SKM-1 (cell line): ENCODE measurements at regions not wholly inside any gene's neighbourhood (a gene's known extent, or its start where the extent isn't known, plus 50 kb on each side); places are given as distances from the start of the nearest gene placed in this dataset.
"Not testable (repeated sequence)": the region's sequence is repeated elsewhere in the genome, so short reads cannot be mapped to it uniquely, and the experiment has no call there.

ENCODE experiments used
- DNase-seq: peaks from one replicate; lab custom pipeline; 2025; ENCODE audit not compliant: unreplicated experiment; lab: John Stamatoyannopoulos, UW

DNA sequence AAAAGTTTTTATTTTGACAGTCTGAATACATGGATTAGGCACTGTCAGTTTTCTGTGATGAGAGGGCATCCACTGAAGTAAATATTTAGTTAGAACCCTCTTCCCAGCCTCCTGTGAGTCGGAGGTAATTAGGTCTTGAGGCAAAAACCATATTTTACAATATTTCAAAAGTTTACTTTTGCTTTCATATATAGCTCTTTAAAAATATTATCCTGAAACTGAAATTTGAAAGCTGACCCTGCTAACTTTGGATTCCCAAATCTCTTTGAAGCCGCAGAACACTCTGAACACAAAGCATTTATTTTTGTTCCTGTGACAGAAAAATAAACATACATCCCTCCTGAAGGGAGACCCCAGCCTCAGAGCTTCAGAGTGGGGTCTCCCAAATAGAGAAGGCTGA is 317.4 kb downstream of the KIF20B start:
- DNase-seq = no peak

DNA sequence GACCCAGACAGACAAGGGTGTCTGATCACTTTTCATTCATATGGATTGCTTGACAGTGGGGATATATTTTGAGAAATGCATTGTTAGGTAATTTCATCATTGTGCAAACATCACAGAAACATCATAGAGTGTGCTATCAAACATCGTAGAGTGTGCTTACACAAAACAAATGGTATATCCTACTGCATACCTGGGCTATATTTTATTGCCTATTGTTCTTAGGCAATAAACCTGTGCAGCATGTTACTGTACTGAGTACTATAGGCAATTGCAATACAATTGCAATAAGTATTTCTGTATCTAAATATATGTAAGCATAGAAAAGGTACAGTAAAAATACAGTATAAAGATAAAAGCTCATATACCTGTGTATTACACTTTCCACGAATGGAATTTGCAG is 319.1 kb downstream of the KIF20B start:
- no peak for DNase-seq

DNA sequence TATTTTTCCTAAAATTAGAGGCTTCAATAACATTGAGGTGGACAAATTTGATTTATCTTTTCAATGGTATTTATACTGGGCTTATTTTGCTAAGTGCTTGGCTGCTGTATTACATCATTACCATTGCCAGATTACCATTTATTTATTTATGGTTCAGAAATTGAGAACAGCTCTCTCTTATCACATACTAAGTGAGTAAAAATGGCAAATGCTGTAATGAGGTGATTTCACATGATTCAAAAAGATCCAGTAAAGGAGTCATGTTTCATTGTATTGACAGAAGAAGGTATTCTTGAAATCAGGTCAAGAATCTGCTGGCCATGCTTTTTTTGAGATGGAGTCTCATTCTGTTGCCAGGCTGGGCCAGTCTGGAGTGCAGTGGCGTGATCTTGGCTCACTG is 322.6 kb downstream of the KIF20B start:
- no peak for DNase-seq

DNA sequence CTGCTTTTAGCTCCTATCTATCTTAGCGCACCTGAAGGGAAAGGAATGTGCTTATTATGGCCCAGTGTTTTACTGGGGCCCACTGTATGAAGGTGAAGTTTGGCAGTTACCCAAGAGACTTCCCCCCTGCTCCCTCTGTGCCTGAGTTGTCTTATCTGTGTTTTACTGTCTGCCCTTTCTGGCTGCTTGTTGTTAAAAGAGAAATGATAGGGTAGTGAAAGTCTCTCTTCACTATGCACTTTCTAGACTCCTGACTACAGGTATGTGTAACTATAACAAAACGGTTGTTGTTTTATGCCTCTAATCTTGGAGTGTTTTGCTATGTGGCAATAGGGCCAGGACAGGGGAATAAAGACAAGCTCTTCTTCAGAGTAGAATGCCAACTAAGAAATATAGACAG is 326.9 kb downstream of the KIF20B start:
- DNase-seq = no peak

DNA sequence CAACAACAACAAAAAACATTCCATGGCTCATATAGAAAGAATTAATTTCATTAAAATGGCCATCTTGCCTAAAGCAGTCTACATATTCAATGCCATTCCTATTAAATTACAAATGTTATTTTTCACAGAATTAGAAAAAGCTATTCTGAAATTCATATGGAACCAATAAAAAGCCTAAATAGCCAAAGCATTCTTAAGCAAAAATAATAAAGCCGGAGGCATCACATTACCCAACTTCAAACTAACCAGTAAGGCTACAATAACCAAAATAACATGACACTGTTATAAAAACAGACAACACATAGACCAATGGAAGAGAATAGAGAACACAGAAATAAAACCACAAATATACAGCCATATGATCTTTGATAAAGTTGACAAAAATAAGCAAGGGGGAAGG is 330.4 kb downstream of the KIF20B start:
- no peak for DNase-seq

DNA sequence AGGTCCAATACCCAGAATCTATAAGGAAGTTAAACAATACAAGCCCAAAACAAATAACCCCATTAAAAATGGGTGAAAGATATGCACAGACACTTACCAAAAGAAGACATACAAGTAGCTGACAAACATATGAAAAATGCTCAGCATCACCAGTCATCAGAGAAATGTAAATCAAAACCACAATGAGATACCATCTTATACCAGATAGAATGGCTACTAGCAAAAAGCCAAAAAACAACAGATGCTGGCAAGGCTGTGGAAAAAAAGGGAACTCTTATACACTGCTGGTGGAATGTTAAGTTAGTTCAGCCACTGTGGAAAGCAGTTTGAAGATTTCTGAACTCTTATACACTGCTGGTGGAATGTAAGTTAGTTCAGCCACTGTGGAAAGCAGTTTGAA is 331.1 kb downstream of the KIF20B start:
- DNase-seq = no peak

DNA sequence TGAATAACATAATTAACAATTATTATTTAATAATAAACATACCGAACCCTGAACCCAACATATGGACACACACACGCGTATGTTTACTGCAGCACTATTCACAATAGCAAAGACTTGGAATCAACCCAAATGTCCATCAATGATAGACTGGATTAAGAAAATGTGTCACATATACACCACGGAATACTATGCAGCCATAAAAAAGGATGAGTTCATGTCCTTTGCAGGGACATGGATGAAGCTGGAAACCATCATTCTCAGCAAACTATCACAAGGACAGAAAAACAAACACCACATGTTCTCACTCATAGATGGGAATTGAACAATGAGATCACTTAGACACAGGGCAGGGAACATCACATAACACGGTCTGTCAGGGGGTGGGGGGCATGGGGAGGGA is 333.5 kb downstream of the KIF20B start:
- DNase-seq = not testable (repeated sequence)

DNA sequence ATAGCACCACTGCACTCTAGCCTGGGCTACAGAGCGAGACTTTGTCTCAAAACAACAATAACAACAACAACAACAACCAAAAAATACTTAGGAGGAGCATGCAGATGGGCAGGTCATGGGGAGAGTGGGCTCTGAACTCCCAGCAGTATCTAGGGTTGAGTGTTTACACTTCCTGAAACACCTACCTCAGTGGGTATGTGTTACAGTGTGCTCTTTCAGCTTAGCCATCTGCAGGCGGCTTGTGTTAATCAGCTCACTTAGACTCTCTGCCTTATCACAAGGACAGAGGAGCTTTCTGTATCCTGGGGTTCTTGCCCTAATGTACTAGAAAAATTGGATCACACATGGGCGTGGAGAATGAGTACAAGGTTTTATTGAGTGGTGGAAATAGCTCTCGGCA is 340.2 kb downstream of the KIF20B start:
- no peak for DNase-seq

DNA sequence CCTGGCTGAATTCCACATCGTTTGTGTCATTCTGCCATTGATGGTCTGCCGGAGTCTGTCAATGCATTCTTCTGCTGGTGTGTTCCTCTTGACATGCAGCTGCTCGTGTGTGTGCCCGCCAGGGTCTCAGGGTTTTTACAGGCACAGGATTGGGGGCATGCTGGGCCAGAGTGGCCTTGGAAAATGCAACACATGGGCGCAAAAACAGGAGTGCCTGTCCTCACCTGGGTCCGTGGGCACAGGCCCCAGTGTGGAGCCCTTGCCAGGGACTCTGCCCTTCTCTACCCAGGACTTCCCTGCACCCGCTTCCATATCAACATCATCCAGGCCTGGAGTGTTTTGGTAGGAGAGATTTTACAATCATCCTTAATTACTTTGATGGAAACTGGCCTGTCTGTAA is 340.7 kb downstream of the KIF20B start:
- DNase-seq = no peak

DNA sequence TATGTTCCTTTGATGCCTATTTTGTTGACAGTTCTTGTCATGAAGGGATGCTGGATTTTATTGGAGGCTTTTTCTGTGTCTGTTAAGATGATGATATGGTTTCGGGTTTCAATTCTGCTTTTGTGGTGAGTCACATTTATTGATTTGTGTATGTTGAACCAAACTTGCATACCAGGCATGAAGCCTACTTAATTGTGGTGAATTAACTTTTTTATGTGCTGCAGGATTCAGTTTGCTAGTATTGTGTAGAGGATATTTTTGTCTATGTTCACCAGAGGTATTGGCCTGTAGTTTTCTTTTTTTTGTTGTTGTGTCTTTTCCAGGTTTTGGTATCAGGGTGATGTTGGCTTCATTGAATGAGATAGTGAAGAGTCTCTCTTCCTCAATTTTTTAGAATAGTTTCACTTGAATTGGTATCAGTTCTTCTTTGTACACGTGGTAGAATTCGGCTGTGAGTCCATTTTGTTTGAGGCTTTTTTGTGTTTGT is 345.9 kb downstream of the KIF20B start:
- no peak for DNase-seq

DNA sequence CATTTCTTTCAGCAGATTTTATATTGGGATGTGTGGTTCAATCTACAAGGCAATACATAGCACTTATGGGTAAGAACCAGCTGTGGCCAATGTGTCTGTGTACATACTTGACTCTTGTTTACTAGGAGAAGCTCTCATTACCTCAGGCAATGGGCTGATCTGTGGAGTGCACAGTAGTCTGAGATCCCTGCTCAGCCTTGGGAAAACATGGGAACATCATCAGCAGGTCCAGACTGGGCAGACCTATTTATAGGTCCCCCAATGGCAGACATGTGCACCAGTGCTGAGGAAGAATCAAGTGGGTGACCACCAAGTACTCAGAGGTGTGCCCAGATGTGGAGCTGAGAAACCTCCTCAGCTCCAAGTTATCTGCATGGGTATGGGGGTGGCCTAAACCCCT is 349.7 kb downstream of the KIF20B start:
- no peak for DNase-seq

DNA sequence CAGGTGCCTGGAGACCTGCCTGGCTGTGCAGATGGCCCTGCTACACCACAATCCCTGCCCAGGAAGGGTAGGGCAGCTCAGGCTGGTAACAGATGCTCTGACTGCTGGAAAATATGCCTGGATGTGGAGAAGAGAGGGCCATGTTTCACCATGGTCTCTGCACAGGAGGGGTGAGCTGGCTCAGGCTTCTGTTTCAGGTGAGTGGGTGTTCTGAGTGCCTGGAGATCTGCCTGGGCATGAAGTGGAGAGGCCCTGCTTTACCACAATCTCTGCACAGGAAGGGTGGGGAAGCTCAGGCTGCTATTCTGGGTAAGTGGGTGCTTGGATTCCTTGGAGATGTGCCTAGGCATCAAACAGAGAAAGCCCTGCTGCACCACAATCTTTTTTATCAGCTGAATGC is 350.1 kb downstream of the KIF20B start:
- DNase-seq = no peak

DNA sequence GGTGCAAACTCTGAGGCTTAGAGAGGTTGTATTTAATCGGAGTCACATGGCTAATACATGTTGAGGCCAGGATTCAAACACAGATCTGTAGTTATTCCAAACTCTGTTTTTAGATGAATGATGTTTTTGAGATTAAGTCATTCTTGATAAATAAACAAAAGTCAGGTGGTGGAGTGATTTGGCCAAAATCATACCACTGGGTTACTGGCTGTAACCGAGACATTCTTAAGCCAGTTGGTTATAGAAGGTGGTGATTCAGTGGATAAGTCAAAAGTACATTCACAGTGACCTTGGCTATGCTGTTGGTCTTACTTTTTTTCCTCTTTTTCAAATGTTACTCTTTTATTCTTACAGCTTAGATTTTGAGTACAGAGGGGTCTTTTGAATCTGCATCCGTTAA is 361.4 kb downstream of the KIF20B start:
- DNase-seq = no peak

DNA sequence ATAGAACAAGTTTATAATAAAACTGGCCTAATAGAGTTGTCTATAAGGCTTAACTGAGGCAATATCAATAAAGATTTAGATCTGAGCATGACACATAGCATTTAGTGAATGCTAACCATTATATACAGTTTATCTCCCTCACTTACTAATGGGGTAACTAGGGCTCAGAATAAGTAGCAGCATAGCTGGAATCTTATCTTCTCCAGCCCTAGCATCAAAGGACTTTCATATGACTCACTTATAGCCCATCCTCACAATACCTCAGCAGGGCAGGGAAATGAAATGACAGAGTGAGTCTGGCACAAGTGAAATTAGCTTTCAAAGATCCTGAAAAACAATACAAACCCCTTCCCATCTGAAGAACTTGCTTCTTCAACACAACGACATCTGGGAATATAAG is 362.9 kb downstream of the KIF20B start:
- no peak for DNase-seq

DNA sequence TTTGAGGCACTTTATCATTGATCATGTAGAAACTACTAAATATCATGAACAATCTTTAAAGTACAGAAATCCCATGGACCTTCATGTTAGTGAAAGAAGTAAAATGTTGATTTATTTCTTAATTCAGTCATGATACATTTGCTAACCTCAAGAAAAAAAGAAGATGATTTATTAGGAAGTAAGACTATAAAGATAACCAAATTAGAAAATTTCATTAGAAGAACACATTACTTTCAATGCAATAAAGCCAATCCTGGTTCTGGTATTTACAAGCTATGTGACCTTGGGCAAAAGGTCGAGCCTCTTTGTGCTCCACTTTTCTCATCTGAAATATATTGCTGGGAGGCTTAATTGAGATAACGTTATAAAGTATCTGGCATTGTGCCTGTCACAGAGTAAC is 365.0 kb downstream of the KIF20B start:
- no peak for DNase-seq

DNA sequence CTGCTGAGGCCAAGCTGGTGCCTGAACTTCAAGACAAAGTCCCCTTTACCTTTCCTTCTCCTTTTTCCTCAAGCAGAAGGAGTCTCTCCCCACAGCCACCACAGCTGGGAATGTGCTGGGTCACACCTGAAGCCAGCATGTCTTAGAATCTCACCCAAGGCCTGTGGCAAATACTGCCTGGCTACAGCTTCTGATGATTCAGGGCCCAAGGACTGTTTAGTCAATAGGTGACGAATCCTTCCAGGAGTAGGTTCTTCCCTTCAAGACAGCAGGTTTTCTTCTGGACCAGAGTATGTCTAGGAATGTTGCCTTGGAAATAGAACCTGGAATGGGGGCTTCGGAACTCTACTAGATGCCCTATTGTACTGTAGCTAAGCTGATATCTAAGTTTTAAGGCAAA is 374.6 kb downstream of the KIF20B start:
- DNase-seq = no peak

DNA sequence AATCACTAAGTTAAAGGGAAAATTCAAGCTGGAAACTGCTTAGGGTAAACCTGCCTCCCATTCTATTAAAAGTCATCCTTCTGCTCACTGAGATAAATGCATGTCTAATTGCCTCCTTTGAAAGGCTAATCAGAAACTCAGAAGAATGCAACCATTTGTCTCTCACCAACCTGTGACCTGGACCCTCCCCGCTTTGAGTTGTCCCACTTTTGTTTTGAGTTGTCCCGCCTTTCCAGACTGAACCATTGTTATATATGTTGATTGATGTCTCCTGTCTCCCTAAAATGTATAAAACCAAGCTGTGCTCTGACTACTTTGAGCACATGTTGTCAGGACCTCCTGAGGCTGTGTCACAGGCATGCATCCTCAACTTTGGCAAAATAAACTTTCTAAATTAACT is 378.4 kb downstream of the KIF20B start:
- no peak for DNase-seq

DNA sequence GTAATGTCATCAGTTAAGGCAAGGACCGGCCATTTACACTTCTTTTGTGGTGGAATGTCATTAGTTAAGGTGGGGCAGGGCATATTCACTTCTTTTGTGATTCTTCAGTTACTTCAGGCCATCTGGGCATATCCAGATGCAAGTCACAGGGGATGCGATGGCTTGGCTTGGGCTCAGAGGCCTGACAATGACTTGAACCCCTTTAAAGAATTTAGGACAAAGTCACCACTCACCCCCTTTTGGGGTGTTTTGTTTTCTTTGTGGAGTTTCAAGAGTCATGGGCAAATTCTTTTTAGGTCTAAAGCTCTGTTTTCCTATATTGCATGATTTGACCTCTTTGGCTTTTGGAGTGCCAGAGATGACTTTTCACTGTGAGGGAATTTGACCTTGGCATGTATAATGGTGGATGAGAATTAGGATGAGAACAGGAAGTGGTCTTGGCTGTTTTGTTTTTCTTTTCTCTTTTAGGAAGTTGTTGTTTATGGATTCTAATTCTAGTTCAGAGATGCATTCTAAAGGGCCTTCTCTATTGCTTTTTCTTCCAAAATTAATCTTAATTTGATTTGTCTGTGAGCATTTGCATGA is 385.3 kb downstream of the KIF20B start:
- not testable (repeated sequence) for DNase-seq

DNA sequence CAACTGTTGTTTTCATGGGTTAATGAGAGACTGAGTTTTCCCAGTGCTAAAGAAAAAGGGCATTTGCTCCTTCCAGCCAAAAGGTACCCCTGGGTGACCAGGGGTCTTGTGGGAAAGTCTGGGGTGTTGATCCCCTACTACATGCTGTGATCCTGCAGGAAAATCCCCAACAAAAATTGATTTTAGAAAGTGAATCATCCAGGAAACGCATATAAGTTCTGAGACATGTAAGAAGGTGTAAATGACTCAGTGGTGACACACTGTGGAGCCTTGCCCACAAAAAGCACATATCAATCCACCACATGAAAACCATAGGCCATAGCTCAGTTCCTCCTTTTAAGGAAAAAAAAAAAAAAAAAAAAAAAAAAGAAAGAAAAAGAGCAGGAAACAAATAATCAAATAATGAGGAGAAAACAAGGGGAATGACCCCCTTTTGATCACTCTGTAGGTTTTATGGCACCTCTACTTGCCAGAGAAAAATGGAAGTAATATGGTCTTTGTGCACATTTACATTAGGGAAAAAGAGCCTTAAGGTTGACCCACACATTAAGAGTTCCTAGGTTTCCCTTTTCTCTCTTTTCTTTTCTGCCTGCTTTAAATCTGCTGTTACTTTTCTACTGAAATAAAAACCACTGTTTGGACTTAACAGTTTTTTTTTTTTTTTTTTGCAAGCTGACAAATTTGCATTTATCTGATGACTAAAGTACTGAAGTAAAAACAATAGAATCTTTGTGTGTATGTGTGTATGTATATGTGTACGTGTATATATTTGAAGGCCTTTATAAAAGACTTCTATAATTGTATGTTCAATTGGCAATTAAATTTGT is 386.0 kb downstream of the KIF20B start:
- no peak for DNase-seq

DNA sequence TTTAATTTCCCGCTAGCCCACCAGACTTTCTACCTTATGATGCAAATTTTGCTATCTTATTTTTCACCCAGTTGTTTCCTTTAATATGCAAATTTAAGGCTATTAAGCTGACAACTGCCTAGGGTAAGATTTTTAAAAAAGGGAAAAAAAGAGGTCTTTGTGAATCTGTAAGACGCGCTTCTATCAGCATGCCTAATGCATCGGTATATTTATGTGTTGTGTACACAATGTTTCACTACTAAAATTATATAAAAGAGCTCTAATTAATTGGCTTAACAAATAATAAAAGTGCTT is 386.6 kb downstream of the KIF20B start:
- no peak for DNase-seq

DNA sequence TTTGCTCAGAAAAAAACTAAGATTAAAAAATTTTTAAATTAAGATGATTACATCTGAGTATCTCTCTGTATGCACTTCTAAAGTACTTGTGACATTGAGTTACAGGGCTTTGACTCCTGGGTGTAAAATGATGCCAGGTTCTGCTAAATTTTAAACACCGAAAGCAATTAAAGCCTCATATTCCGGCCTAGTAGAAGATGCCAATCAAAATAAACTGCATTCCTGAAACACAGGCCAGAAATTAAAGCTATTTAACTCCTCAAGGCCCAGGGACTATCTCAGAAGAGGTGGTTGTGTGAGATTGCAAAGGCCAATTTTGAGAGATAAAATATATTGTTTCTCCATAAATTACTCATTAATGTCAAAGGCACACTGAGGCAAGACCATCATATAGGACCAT is 388.3 kb downstream of the KIF20B start:
- no peak for DNase-seq

DNA sequence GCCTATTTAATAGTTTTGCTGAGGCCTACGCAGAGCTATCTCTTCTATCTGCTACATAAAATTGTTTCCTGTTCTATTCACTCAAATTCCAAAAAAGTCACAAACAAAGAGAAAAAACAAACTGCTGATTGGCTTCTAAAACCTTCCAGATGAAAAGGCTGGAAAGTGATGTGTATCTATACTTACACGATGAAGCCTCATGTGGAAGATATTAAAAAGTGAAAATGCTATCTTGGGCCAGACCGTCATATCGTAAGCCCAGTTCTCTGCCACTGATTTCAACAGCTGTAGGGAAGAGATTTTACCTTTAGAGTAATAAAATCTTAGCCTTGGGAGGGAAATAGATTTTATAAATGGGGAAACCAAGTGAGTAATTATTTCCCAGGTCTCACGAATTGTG is 394.8 kb downstream of the KIF20B start:
- DNase-seq = no peak

DNA sequence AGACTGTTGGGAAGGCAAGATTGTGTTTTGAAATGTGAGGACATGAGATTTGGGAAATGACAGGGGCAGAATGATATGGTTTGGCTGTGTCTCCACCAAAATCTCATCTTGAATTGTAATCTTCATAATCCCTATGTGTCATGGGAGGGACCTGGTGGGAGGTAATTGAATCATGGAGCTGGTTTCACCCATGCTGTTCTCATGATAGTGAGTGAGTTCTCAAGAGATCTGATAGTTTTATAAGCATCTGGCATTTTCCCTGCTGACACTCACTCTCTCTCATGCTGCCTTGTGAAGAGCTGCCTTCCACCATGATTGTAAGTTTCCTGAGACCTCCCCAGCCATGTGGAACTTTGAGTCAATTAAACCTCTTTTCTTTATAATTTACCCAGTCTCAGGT is 406.2 kb downstream of the KIF20B start:
- DNase-seq = not testable (repeated sequence)
